Osteoblast (primary cell): ENCODE measurements at regions not wholly inside any gene's neighbourhood (a gene's known extent, or its start where the extent isn't known, plus 50 kb on each side); places are given as distances from the start of the nearest gene placed in this dataset.

ENCODE experiments used
- DNase-seq: peaks from one replicate; pipeline ENCODE4 v3.0.0; 2011; ENCODE audit warnings: low spot score, mixed read lengths; ENCODE audit not compliant: insufficient read length; ENCODE audit errors: missing footprints
- H2AFZ ChIP-seq: 2 replicates; pipeline ENCODE4 v1.6.0; 2011; ENCODE audit warnings: mild to moderate bottlenecking, low read length
- H3K27ac ChIP-seq: 2 replicates; pipeline ENCODE4 v1.5.1; 2011; ENCODE audit warnings: mild to moderate bottlenecking, low read depth, low read length, moderate library complexity
- H3K27me3 ChIP-seq: 2 replicates; pipeline ENCODE4 v1.6.0; 2012; ENCODE audit warnings: mild to moderate bottlenecking, control low read depth, inconsistent platforms, low read length, moderate library complexity; ENCODE audit not compliant: insufficient read depth
- H3K36me3 ChIP-seq: 2 replicates; pipeline ENCODE4 v1.5.1; 2011; ENCODE audit warnings: mild to moderate bottlenecking, low read length, control low read depth, moderate library complexity; ENCODE audit not compliant: insufficient read depth
- H3K4me1 ChIP-seq: 2 replicates; pipeline ENCODE4 v1.5.1; 2011; ENCODE audit warnings: mild to moderate bottlenecking, low read length, control low read depth, moderate library complexity; ENCODE audit not compliant: insufficient read depth
- H3K4me2 ChIP-seq: 2 replicates; pipeline ENCODE4 v1.6.0; 2011; ENCODE audit warnings: mild to moderate bottlenecking, low read length; ENCODE audit not compliant: insufficient read depth
- H3K4me3 ChIP-seq: fragments of 200-600 bp; sonication (generic); 3 replicates; pipeline ENCODE4 v1.5.1; 2012; ENCODE audit warnings: mild to moderate bottlenecking, low read length, inconsistent platforms; ENCODE audit not compliant: insufficient read depth
- H3K79me2 ChIP-seq: 2 replicates; pipeline ENCODE4 v1.6.0; 2012; ENCODE audit warnings: mild to moderate bottlenecking, low read length, control low read depth, inconsistent platforms; ENCODE audit not compliant: insufficient read depth
- H3K9me3 ChIP-seq: 2 replicates; pipeline ENCODE4 v1.5.1; 2011; ENCODE audit warnings: low read depth, low read length, control low read depth
- H4K20me1 ChIP-seq: 2 replicates; pipeline ENCODE4 v1.6.0; 2012; ENCODE audit warnings: mild to moderate bottlenecking, low read length, control low read depth; ENCODE audit not compliant: insufficient read depth
- TF ChIP-seq, protein P1 (sequence below): IDR thresholded peaks from 2 replicates; pipeline ENCODE4 v1.5.1; 2011; ENCODE audit warnings: mild to moderate bottlenecking, low read depth, low read length, moderate library complexity; ENCODE audit errors: extremely low read depth

DNA sequence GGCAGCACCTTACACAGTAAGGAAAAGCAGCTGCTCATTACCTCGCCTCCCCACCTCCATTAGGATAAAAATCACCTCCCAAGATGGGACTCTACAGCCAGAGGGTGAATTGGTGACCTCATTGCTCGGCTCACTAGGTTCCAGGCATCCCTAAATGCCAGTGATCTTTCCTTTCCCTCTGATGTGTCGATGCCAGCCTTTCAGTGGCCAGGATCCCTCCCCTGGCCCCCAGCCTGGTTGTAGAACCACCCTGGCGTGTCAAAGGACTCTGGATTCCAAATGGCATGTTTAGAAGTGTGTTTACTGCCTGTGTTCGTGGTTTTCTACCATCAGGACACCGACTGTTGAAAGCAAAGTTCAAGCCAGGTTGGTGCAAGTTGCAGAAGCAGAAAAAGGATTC lies 72.1 kb upstream of the LYRM9 start:
- DNase-seq: no peak
- Histone ChIP-seq H3K36me3 (no peaks in the 10 kb centered on the region), H3K4me1 (no peaks in the 10 kb centered on the region), H3K27me3 (peaks cover 9% of the 10 kb centered on the region), H3K4me2 (no peak overlapping the region), H4K20me1 (no peaks in the 10 kb centered on the region), H2AFZ (no peak overlapping the region), H3K79me2 (no peaks in the 10 kb centered on the region), H3K4me3 (no peak overlapping the region), H3K27ac (no peak overlapping the region), H3K9me3 (no peaks in the 10 kb centered on the region)
- TF ChIP-seq, protein P1, sequence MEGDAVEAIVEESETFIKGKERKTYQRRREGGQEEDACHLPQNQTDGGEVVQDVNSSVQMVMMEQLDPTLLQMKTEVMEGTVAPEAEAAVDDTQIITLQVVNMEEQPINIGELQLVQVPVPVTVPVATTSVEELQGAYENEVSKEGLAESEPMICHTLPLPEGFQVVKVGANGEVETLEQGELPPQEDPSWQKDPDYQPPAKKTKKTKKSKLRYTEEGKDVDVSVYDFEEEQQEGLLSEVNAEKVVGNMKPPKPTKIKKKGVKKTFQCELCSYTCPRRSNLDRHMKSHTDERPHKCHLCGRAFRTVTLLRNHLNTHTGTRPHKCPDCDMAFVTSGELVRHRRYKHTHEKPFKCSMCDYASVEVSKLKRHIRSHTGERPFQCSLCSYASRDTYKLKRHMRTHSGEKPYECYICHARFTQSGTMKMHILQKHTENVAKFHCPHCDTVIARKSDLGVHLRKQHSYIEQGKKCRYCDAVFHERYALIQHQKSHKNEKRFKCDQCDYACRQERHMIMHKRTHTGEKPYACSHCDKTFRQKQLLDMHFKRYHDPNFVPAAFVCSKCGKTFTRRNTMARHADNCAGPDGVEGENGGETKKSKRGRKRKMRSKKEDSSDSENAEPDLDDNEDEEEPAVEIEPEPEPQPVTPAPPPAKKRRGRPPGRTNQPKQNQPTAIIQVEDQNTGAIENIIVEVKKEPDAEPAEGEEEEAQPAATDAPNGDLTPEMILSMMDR: no peak

GRCh38 chr17:27968206-27968732 lies 74.2 kb upstream of the NLK start:
- Histone ChIP-seq H4K20me1 (no peaks in the 10 kb centered on the region), H2AFZ (no peak overlapping the region), H3K27ac (no peak overlapping the region), H3K27me3 (peaks cover 9% of the 10 kb centered on the region), H3K36me3 (no peaks in the 10 kb centered on the region), H3K9me3 (no peaks in the 10 kb centered on the region), H3K79me2 (no peaks in the 10 kb centered on the region), H3K4me3 (no peak overlapping the region), H3K4me2 (no peak overlapping the region), H3K4me1 (no peaks in the 10 kb centered on the region)
- DNase-seq: no peak
- TF ChIP-seq, protein P1: no peak

DNA sequence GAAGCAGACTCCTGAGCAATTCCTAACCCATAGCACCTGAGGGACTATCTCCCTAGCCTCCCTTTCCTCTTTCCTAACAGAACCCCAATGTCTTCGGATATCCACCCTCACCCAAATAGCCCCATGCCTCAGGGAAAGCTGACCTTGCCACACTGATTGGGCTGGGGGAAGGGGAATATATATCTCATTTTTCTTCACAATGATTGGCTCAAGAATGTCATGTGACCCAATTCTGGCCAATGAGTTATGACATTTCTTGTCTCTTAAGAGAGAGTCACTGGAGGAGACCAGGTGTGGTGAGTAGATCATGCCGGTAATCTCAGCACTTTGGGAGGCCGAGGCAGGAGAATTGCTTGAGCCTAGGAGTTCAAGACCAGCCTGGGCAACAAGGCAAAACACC lies 71.9 kb upstream of the NLK start:
- no peak overlapping the region for H3K4me3 ChIP-seq
- H2AFZ ChIP-seq: no peak overlapping the region
- H4K20me1 ChIP-seq: no peaks in the 10 kb centered on the region
- no peaks in the 10 kb centered on the region for H3K4me1 ChIP-seq
- TF ChIP-seq, protein P1: no peak
- H3K36me3 ChIP-seq: no peaks in the 10 kb centered on the region
- H3K27me3 ChIP-seq: peaks cover 9% of the 10 kb centered on the region
- H3K79me2 ChIP-seq: no peaks in the 10 kb centered on the region
- H3K4me2 ChIP-seq: no peak overlapping the region
- DNase-seq: no peak
- no peaks in the 10 kb centered on the region for H3K9me3 ChIP-seq
- H3K27ac ChIP-seq: no peak overlapping the region

- no peak for DNase-seq
- H4K20me1 ChIP-seq: no peaks in the 10 kb centered on the region
- no peaks in the 10 kb centered on the region for H3K9me3 ChIP-seq
- H3K79me2 ChIP-seq: no peaks in the 10 kb centered on the region
- H3K36me3 ChIP-seq: no peaks in the 10 kb centered on the region
- H3K4me2 ChIP-seq: no peak overlapping the region
- H3K4me3 ChIP-seq: no peak overlapping the region
- no peak overlapping the region for H3K27ac ChIP-seq
- TF ChIP-seq, protein P1: no peak
- H2AFZ ChIP-seq: no peak overlapping the region
- peaks cover 9% of the 10 kb centered on the region for H3K27me3 ChIP-seq
- peaks cover 3% of the 10 kb centered on the region for H3K4me1 ChIP-seq
These were observed 69.0 kb upstream of the NLK start for GRCh38 chr17:27973258-27974044.
